ENCODE measurements at regions not wholly inside any gene's neighbourhood (a gene's known extent, or its start where the extent isn't known, plus 50 kb on each side); places are given as distances from the start of the nearest gene placed in this dataset.
A peak's percentile ranks its signal among the peaks of the same experiment; 100 is the strongest.

DNA sequence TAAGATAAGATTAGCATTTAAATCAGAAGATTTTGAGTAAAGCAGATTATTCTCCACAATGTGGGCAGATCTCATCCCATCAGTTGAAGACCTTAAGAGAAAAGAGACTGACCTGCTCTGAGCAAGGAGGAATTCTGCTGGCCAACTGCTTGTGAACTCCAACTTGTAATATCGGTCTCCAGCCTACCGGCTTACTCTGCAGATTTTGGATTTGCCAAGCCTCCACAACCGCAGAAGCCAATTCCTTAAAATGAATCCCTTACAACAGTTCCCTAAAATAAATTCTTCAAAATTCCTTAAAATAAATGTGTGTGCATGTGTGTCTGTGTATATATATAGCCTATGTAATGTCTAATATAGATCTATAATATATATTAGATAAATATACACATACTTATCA lies 107.4 kb upstream of the KLF13 start:
- Histone ChIP-seq H3K9me3 (replicated peaks; ENCODE audit: control insufficient read depth, insufficient read depth, low read length) (no peaks in the 10 kb centered on the region), H3K4me2 (ENCODE audit: control insufficient read depth, insufficient read depth) (no peak overlapping the region), H3K27me3 (replicated peaks in 1 of 2; ENCODE audit: control insufficient read depth in 2 of 2, insufficient read depth in 2 of 2, low read length in 1 of 2) (no peaks in the 10 kb centered on the region), H4K20me1 (ENCODE audit: control insufficient read depth, insufficient read depth) (no peaks in the 10 kb centered on the region), H3K9ac (ENCODE audit: control insufficient read depth, insufficient read depth, low read length) (no peak overlapping the region), H3K27ac (ENCODE audit: control insufficient read depth, insufficient read depth) (no peak overlapping the region), H3K79me2 (ENCODE audit: control insufficient read depth, insufficient read depth, low read length) (peaks cover 2% of the 10 kb centered on the region), H2AFZ (ENCODE audit: control insufficient read depth, low read depth, low read length) (no peak overlapping the region), H3K4me1 (ENCODE audit: control insufficient read depth, insufficient read depth, low read length) (peaks cover 10% of the 10 kb centered on the region), H3K4me3 (no peak overlapping the region), H3K36me3 (ENCODE audit: control insufficient read depth in 2 of 2, insufficient read depth in 2 of 2, low read length in 1 of 2) (peaks cover 0 to 4% of the 10 kb centered on the region in 2 experiments; a peak in 2 of 4 replicates)
- 67% methylated on average over 3 of the region's 3 CpGs for WGBS (ENCODE audit: insufficient coverage, insufficient replicate concordance, low lambda C conversion rate, missing lambda C conversion rate)
- SMC1A ChIA-PET (ENCODE audit: uncharacterized antibody, unreplicated experiment) = interaction anchor here (1.7 to 2.3 kb wide), 2 partner anchors 47 to 104 kb away, joined by 5 to 9 read pairs; no protein-coding TSS in a partner anchor
- intact Hi-C loops (cut with micrococcal nuclease; ENCODE audit: unreplicated experiment) (loop anchor here (5.0 kb wide), 1 partner anchor 148 kb away; no protein-coding TSS in a partner anchor), in situ Hi-C loops (cut with MboI) (no loop called here)
- CTCF ChIA-PET = interaction anchor here (0.5 to 3.9 kb wide), 6 partner anchors 17 to 269 kb away, joined by 3 to 16 read pairs (median 3); no protein-coding TSS in a partner anchor
- FAIRE-seq = no peak
- RAD21 ChIA-PET (ENCODE audit: unreplicated experiment) = interaction anchor here (0.9 to 1.5 kb wide), 2 partner anchors 215 to 254 kb away, joined by 3 to 4 read pairs; no protein-coding TSS in a partner anchor
- DNase-seq (ENCODE audit: low read depth, low spot score) = no peak
- TF ChIP-seq HDAC6 (IDR thresholded peaks at IDR 0.05; ENCODE audit: unreplicated experiment) (no peak), RB1 (IDR thresholded peaks at IDR 0.05; ENCODE audit: borderline replicate concordance) (no peak), MYB (IDR thresholded peaks at IDR 0.05; ENCODE audit: borderline replicate concordance, low read depth, low read length) (no peak), CHD2 (IDR thresholded peaks at IDR 0.05; ENCODE audit: borderline replicate concordance, low read depth, low read length) (no peak)
- POLR2A ChIA-PET = no interaction called here
- ATAC-seq = no peak
- no TSS peak for BruUV-seq (replicated peaks)

DNA sequence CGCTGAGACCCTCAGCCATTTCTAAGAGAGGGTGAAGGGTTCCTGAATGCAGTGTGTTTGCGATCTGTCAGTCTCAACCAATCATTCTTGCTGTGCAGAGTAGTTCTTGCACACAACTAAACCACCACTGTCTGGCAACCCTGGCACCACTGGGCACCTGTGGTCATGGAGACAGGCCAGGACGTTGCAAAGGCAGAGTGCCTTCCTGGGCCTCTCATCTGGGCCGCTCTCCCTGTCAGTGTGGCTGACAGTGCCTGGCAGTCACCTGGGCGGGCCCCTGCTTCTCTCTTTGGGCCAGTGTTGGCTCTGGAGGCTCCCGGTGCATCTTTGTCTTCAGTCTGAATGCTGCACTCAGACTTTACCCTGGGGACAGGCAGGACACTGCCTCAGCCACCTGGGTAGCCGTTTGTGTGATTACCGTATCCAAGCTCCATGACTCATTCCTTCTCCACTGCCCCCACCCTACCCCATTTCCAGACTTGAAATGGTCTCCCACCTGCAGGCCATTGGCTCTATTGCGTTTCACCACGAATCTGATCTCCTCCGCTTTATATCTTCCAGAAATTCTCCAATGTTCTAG lies 104.6 kb upstream of the KLF13 start:
- Histone ChIP-seq H3K4me3 (no peak overlapping the region), H3K9me3 (replicated peaks; ENCODE audit: control insufficient read depth, insufficient read depth, low read length) (no peaks in the 10 kb centered on the region), H3K36me3 (ENCODE audit: control insufficient read depth in 2 of 2, insufficient read depth in 2 of 2, low read length in 1 of 2) (peaks cover 0 to 7% of the 10 kb centered on the region in 2 experiments; a peak in 2 of 4 replicates), H3K27me3 (replicated peaks in 1 of 2; ENCODE audit: control insufficient read depth in 2 of 2, insufficient read depth in 2 of 2, low read length in 1 of 2) (no peaks in the 10 kb centered on the region), H3K9ac (ENCODE audit: control insufficient read depth, insufficient read depth, low read length) (no peak overlapping the region), H2AFZ (ENCODE audit: control insufficient read depth, low read depth, low read length) (no peak overlapping the region), H3K79me2 (ENCODE audit: control insufficient read depth, insufficient read depth, low read length) (peaks cover 16% of the 10 kb centered on the region), H4K20me1 (ENCODE audit: control insufficient read depth, insufficient read depth) (no peaks in the 10 kb centered on the region), H3K4me2 (ENCODE audit: control insufficient read depth, insufficient read depth) (no peak overlapping the region), H3K27ac (ENCODE audit: control insufficient read depth, insufficient read depth) (no peak overlapping the region), H3K4me1 (ENCODE audit: control insufficient read depth, insufficient read depth, low read length) (peaks cover 7% of the 10 kb centered on the region)
- ChIA-PET CTCF (interaction anchor here (0.6 to 1.1 kb wide), 2 partner anchors 21 to 140 kb away, joined by 3 read pairs; no protein-coding TSS in a partner anchor), RAD21 (ENCODE audit: unreplicated experiment) (interaction anchor here (1.0 kb wide), 1 partner anchor 42 kb away, joined by 3 read pairs; no protein-coding TSS in a partner anchor), POLR2A (interaction anchor here (0.6 kb wide), 1 partner anchor 67 kb away, joined by 5 read pairs; no protein-coding TSS in a partner anchor), SMC1A (ENCODE audit: uncharacterized antibody, unreplicated experiment) (interaction anchor here (1.0 kb wide), 1 partner anchor 12 kb away, joined by 3 read pairs; no protein-coding TSS in a partner anchor)
- DNase-seq (ENCODE audit: low read depth, low spot score) (no peak), ATAC-seq (no peak), FAIRE-seq (no peak)
- in situ Hi-C loops (cut with MboI) = no loop called here
- TF ChIP-seq, protein P1, sequence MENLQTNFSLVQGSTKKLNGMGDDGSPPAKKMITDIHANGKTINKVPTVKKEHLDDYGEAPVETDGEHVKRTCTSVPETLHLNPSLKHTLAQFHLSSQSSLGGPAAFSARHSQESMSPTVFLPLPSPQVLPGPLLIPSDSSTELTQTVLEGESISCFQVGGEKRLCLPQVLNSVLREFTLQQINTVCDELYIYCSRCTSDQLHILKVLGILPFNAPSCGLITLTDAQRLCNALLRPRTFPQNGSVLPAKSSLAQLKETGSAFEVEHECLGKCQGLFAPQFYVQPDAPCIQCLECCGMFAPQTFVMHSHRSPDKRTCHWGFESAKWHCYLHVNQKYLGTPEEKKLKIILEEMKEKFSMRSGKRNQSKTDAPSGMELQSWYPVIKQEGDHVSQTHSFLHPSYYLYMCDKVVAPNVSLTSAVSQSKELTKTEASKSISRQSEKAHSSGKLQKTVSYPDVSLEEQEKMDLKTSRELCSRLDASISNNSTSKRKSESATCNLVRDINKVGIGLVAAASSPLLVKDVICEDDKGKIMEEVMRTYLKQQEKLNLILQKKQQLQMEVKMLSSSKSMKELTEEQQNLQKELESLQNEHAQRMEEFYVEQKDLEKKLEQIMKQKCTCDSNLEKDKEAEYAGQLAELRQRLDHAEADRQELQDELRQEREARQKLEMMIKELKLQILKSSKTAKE (IDR thresholded peaks at IDR 0.05; ENCODE audit: low read depth, poor library complexity, severe bottlenecking) = no peak
- TF ChIP-seq, protein P2, sequence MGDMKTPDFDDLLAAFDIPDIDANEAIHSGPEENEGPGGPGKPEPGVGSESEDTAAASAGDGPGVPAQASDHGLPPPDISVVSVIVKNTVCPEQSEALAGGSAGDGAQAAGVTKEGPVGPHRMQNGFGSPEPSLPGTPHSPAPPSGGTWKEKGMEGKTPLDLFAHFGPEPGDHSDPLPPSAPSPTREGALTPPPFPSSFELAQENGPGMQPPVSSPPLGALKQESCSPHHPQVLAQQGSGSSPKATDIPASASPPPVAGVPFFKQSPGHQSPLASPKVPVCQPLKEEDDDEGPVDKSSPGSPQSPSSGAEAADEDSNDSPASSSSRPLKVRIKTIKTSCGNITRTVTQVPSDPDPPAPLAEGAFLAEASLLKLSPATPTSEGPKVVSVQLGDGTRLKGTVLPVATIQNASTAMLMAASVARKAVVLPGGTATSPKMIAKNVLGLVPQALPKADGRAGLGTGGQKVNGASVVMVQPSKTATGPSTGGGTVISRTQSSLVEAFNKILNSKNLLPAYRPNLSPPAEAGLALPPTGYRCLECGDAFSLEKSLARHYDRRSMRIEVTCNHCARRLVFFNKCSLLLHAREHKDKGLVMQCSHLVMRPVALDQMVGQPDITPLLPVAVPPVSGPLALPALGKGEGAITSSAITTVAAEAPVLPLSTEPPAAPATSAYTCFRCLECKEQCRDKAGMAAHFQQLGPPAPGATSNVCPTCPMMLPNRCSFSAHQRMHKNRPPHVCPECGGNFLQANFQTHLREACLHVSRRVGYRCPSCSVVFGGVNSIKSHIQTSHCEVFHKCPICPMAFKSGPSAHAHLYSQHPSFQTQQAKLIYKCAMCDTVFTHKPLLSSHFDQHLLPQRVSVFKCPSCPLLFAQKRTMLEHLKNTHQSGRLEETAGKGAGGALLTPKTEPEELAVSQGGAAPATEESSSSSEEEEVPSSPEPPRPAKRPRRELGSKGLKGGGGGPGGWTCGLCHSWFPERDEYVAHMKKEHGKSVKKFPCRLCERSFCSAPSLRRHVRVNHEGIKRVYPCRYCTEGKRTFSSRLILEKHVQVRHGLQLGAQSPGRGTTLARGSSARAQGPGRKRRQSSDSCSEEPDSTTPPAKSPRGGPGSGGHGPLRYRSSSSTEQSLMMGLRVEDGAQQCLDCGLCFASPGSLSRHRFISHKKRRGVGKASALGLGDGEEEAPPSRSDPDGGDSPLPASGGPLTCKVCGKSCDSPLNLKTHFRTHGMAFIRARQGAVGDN (IDR thresholded peaks at IDR 0.05) = no peak
- TF ChIP-seq POLR2A (IDR thresholded peaks at IDR 0.05; ENCODE audit: low read depth, low read length) = 0 out of 2 replicates have a peak, but pooled peaks have one; percentile 25
- no TSS peak for BruUV-seq (replicated peaks)
- intact Hi-C loops (cut with micrococcal nuclease; ENCODE audit: unreplicated experiment) = no loop called here
- WGBS (ENCODE audit: insufficient coverage, insufficient replicate concordance, low lambda C conversion rate, missing lambda C conversion rate) = 80% methylated on average over 11 of the region's 11 CpGs
